ENCODE measurements at regions not wholly inside any gene's neighbourhood (a gene's known extent, or its start where the extent isn't known, plus 50 kb on each side); places are given as distances from the start of the nearest gene placed in this dataset.
A peak's percentile ranks its signal among the peaks of the same experiment; 100 is the strongest.

- TF ChIP-seq CTCF (IDR thresholded peaks at IDR 0.05; ENCODE audit: poor library complexity) (peak; percentile 40), EZH2 (IDR thresholded peaks at IDR 0.05; ENCODE audit: borderline replicate concordance) (no peak), EZH2phosphoT487 (IDR thresholded peaks at IDR 0.05; ENCODE audit: low read depth, severe bottlenecking, unreplicated experiment) (no peak)
Measured at GRCh38 chr11:80727315-80727714, 1286.5 kb upstream of the TENM4 start.
